SK-N-SH treated with all-trans-retinoic acid at 6 μM for 48 hours (cell line): ENCODE measurements at regions not wholly inside any gene's neighbourhood (a gene's known extent, or its start where the extent isn't known, plus 50 kb on each side); places are given as distances from the start of the nearest gene placed in this dataset.

Experiments
- ISL1 ChIP-seq: fragments of 250-450 bp; sonication (Bioruptor Pico); IDR thresholded peaks from 2 replicates; pipeline ENCODE4 v2.1.2; 2022; ENCODE audit warnings: mild to moderate bottlenecking, moderate library complexity
- PATZ1 ChIP-seq: fragments of 250-450 bp; sonication (Bioruptor Pico); IDR thresholded peaks from 2 replicates; pipeline ENCODE4 v1.8.0; 2020; ENCODE audit warnings: mild to moderate bottlenecking, moderate library complexity, borderline replicate concordance
- RARB ChIP-seq: fragments of 250-450 bp; sonication (Bioruptor Pico); IDR thresholded peaks from 2 replicates; pipeline ENCODE4 v1.8.0; 2021; ENCODE audit warnings: mild to moderate bottlenecking, moderate library complexity
- ZC3H10 ChIP-seq: fragments of 250-450 bp; sonication (Bioruptor Pico); IDR thresholded peaks from 2 replicates; pipeline ENCODE4 v1.5.1; 2021; ENCODE audit warnings: mild to moderate bottlenecking, moderate library complexity
- TF ChIP-seq, protein P1 (sequence below): fragments of 250-450 bp; sonication (Bioruptor Pico); IDR thresholded peaks from 2 replicates; pipeline ENCODE4 v1.5.0; 2020; ENCODE audit warnings: mild to moderate bottlenecking, moderate library complexity

DNA sequence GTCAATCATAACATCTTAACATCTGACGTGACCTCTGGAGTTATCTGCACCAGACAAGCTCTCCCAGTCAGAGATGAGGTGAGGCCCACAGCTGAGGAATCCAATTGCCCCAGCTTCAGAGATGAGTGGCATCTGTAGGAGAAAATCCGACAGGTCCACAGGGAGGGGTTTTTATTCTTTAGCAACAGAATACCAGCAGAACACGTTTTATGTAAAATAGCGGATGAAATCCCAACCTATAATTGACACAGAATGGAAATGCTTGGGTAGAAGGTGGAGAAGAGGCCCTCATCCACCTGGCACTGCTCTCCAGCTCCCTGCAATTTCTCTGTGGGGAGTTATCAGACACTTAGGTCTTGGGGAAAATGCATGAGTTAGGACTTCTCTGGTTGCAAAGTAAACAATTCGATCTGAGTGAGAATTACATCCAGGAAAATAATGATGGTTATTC is 144.2 kb upstream of the NRP1 start:
- no peak for TF ChIP-seq PATZ1
- TF ChIP-seq, protein P1, sequence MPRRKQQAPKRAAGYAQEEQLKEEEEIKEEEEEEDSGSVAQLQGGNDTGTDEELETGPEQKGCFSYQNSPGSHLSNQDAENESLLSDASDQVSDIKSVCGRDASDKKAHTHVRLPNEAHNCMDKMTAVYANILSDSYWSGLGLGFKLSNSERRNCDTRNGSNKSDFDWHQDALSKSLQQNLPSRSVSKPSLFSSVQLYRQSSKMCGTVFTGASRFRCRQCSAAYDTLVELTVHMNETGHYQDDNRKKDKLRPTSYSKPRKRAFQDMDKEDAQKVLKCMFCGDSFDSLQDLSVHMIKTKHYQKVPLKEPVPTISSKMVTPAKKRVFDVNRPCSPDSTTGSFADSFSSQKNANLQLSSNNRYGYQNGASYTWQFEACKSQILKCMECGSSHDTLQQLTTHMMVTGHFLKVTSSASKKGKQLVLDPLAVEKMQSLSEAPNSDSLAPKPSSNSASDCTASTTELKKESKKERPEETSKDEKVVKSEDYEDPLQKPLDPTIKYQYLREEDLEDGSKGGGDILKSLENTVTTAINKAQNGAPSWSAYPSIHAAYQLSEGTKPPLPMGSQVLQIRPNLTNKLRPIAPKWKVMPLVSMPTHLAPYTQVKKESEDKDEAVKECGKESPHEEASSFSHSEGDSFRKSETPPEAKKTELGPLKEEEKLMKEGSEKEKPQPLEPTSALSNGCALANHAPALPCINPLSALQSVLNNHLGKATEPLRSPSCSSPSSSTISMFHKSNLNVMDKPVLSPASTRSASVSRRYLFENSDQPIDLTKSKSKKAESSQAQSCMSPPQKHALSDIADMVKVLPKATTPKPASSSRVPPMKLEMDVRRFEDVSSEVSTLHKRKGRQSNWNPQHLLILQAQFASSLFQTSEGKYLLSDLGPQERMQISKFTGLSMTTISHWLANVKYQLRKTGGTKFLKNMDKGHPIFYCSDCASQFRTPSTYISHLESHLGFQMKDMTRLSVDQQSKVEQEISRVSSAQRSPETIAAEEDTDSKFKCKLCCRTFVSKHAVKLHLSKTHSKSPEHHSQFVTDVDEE (CRISPR knock-in tag), result no peak
- TF ChIP-seq ISL1 (CRISPR knock-in tag), result no peak
- TF ChIP-seq ZC3H10 (CRISPR knock-in tag), result no peak
- no peak for TF ChIP-seq RARB (CRISPR knock-in tag)
